Nephron (organoid): ENCODE measurements at regions not wholly inside any gene's neighbourhood (a gene's known extent, or its start where the extent isn't known, plus 50 kb on each side); places are given as distances from the start of the nearest gene placed in this dataset.

Experiments used
- H3K27ac Mint-ChIP-seq, 3 experiments: 2 replicates each; pipeline ENCODE4 v1.8.0; 2020; ENCODE audit warnings: mixed read lengths in 3 of 3, mild to moderate bottlenecking in 2 of 3, moderate library complexity in 1 of 3
- H3K27me3 Mint-ChIP-seq: 2 replicates; pipeline ENCODE4 v1.8.0; 2021; ENCODE audit warnings: low read depth, mild to moderate bottlenecking, moderate library complexity, mixed read lengths
- H3K36me3 Mint-ChIP-seq: 2 replicates; pipeline ENCODE4 v1.8.0; 2020; ENCODE audit warnings: low read depth, mixed read lengths
- H3K4me1 Mint-ChIP-seq: 2 replicates; pipeline ENCODE4 v1.8.0; 2020; ENCODE audit warnings: mixed read lengths
- H3K4me3 Mint-ChIP-seq, 3 experiments: 2 replicates each; pipeline ENCODE4 v1.8.0; 2020; ENCODE audit warnings: mild to moderate bottlenecking in 3 of 3, mixed read lengths in 3 of 3, moderate library complexity in 2 of 3
- H3K9me3 Mint-ChIP-seq: 2 replicates; pipeline ENCODE4 v1.8.0; 2020; ENCODE audit warnings: mixed read lengths
- TF ChIP-seq, protein P1 (sequence below), 3 experiments: fragments of 200-600 bp; sonication (generic); IDR thresholded peaks; one replicate each; pipeline ENCODE4 v1.5.0; 2021; ENCODE audit warnings: antibody characterized with exemption in 3 of 3; ENCODE audit not compliant: unreplicated experiment in 3 of 3

GRCh38 chr5:96051401-96051830, 89.8 kb upstream of the ELL2 start:
- H3K4me1 Mint-ChIP-seq = no peaks in the 10 kb centered on the region
- TF ChIP-seq, protein P1, sequence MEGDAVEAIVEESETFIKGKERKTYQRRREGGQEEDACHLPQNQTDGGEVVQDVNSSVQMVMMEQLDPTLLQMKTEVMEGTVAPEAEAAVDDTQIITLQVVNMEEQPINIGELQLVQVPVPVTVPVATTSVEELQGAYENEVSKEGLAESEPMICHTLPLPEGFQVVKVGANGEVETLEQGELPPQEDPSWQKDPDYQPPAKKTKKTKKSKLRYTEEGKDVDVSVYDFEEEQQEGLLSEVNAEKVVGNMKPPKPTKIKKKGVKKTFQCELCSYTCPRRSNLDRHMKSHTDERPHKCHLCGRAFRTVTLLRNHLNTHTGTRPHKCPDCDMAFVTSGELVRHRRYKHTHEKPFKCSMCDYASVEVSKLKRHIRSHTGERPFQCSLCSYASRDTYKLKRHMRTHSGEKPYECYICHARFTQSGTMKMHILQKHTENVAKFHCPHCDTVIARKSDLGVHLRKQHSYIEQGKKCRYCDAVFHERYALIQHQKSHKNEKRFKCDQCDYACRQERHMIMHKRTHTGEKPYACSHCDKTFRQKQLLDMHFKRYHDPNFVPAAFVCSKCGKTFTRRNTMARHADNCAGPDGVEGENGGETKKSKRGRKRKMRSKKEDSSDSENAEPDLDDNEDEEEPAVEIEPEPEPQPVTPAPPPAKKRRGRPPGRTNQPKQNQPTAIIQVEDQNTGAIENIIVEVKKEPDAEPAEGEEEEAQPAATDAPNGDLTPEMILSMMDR (IDR thresholded peaks at IDR 0.05; ENCODE audit: unreplicated experiment in 3 of 3) = no peak

GRCh38 chr5:96050273-96050880, 88.7 kb upstream of the ELL2 start:
- TF ChIP-seq, protein P1 (IDR thresholded peaks at IDR 0.05; ENCODE audit: unreplicated experiment in 3 of 3) = no peak
- Mint-ChIP-seq H3K27ac (no peak overlapping the region), H3K27me3 (no peaks in the 10 kb centered on the region), H3K36me3 (no peaks in the 10 kb centered on the region), H3K4me1 (no peaks in the 10 kb centered on the region), H3K4me3 (no peak overlapping the region), H3K9me3 (no peaks in the 10 kb centered on the region)

More at GRCh38 chr5:96051401-96051830, 89.8 kb upstream of the ELL2 start:
- Mint-ChIP-seq H3K36me3 (no peaks in the 10 kb centered on the region), H3K4me3 (no peak overlapping the region), H3K27ac (no peak overlapping the region), H3K27me3 (no peaks in the 10 kb centered on the region), H3K9me3 (no peaks in the 10 kb centered on the region)

- no peak overlapping the region for H3K4me3 Mint-ChIP-seq
- no peaks in the 10 kb centered on the region for H3K27me3 Mint-ChIP-seq
- no peaks in the 10 kb centered on the region for H3K36me3 Mint-ChIP-seq
Observed at GRCh38 chr5:96049398-96050272, 88.0 kb upstream of the ELL2 start.

GRCh38 chr5:96048763-96049162, 87.1 kb upstream of the ELL2 start:
- Mint-ChIP-seq H3K27me3 (no peaks in the 10 kb centered on the region), H3K4me3 (no peak overlapping the region), H3K36me3 (no peaks in the 10 kb centered on the region), H3K9me3 (no peaks in the 10 kb centered on the region), H3K4me1 (no peaks in the 10 kb centered on the region), H3K27ac (no peak overlapping the region)
- TF ChIP-seq, protein P1 (IDR thresholded peaks at IDR 0.05; ENCODE audit: unreplicated experiment in 3 of 3) = no peak

More at GRCh38 chr5:96049398-96050272, 88.0 kb upstream of the ELL2 start:
- H3K27ac Mint-ChIP-seq = no peak overlapping the region
- TF ChIP-seq, protein P1 (IDR thresholded peaks at IDR 0.05; ENCODE audit: unreplicated experiment in 3 of 3) = no peak
- H3K4me1 Mint-ChIP-seq = no peaks in the 10 kb centered on the region
- no peaks in the 10 kb centered on the region for H3K9me3 Mint-ChIP-seq

DNA sequence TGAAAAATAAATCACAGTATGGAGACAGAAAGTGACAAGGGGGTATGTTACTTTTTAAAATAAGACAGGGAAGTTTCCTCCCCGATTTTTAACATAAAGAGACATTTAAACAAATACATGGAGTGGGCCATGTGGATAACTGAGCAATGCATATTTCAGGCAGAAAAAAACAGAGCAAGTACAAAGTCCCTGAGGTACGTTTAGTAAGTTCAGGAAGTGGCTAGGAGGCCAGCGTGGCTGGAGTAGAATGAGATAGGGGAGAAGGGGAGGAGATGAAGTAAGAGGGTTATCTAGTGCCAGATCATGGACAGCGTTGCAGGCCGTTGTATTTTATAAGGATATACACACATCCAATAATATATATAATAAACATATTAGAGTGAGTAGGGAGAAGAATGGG, 84.2 kb upstream of the ELL2 start:
- H3K36me3 Mint-ChIP-seq = no peaks in the 10 kb centered on the region
- no peaks in the 10 kb centered on the region for H3K27me3 Mint-ChIP-seq
- H3K27ac Mint-ChIP-seq = no peak overlapping the region
- H3K4me3 Mint-ChIP-seq = no peak overlapping the region
- no peaks in the 10 kb centered on the region for H3K4me1 Mint-ChIP-seq
- no peaks in the 10 kb centered on the region for H3K9me3 Mint-ChIP-seq
- TF ChIP-seq, protein P1 (IDR thresholded peaks at IDR 0.05; ENCODE audit: unreplicated experiment in 3 of 3) = no peak
